ENCODE measurements at regions not wholly inside any gene's neighbourhood (a gene's known extent, or its start where the extent isn't known, plus 50 kb on each side); places are given as distances from the start of the nearest gene placed in this dataset.

DNA sequence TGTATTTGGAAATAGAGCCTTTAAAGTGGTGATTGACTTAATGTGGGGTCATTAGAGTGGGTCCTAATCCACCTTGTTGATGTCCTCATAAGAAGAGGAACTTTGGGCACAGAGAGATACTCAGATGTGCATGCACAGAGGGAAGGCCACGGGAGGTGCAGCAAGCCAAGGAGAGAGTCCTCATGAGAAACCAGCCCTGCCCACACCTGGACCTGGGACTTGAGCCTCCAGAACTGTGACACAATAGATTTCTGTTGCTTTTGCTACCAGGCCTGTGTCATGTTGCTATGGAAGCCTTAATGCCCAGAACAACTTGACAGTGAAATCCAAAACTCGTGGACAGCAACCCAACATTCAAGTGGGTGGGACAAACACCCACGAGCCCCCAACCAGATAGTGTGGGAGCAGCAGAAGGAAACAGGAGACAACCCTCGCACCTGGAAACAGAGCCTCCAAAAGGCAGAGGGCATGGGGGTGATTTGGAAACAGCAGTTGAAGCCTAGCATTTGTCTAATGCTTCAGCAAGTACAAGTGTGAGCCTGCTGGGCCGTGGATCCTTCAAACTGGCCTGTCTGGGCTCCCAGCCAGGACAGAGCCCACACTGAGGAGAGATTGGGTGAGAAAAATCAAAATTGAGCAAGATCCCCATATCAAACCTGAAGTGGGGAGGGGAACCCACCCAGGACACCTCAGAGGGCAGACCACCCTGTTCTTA, 201.0 kb upstream of the CST7 start:
- Histone ChIP-seq H3K4me3 (ENCODE audit: low read length) (no peak overlapping the region), H3K27ac (ENCODE audit: low read length) (no peak overlapping the region), H3K9ac (ENCODE audit: low read length) (no peak overlapping the region), H3K9me3 (ENCODE audit: insufficient read depth, low read length) (no peaks in the 10 kb centered on the region), H3K4me1 (ENCODE audit: low read length) (peaks cover 14% of the 10 kb centered on the region), H4K20me1 (ENCODE audit: insufficient read depth, low read length) (no peaks in the 10 kb centered on the region), H3K4me2 (ENCODE audit: low read length) (no peak overlapping the region), H2AFZ (ENCODE audit: low read depth, low read length) (no peak overlapping the region), H3K27me3 (ENCODE audit: low read depth, low read length) (no peaks in the 10 kb centered on the region), H3K79me2 (ENCODE audit: low read length) (no peaks in the 10 kb centered on the region), H3K36me3 (replicated peaks; ENCODE audit: low read depth, low read length) (no peaks in the 10 kb centered on the region)
- TF ChIP-seq EZH2phosphoT487 (IDR thresholded peaks at IDR 0.05; ENCODE audit: low read depth), result no peak
- TF ChIP-seq, protein P1, sequence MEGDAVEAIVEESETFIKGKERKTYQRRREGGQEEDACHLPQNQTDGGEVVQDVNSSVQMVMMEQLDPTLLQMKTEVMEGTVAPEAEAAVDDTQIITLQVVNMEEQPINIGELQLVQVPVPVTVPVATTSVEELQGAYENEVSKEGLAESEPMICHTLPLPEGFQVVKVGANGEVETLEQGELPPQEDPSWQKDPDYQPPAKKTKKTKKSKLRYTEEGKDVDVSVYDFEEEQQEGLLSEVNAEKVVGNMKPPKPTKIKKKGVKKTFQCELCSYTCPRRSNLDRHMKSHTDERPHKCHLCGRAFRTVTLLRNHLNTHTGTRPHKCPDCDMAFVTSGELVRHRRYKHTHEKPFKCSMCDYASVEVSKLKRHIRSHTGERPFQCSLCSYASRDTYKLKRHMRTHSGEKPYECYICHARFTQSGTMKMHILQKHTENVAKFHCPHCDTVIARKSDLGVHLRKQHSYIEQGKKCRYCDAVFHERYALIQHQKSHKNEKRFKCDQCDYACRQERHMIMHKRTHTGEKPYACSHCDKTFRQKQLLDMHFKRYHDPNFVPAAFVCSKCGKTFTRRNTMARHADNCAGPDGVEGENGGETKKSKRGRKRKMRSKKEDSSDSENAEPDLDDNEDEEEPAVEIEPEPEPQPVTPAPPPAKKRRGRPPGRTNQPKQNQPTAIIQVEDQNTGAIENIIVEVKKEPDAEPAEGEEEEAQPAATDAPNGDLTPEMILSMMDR (IDR thresholded peaks at IDR 0.05; ENCODE audit: low read depth, low read length), result no peak

- Histone ChIP-seq H3K4me3 (ENCODE audit: low read length) (no peak overlapping the region), H4K20me1 (ENCODE audit: insufficient read depth, low read length) (no peaks in the 10 kb centered on the region), H3K27me3 (ENCODE audit: low read depth, low read length) (peaks cover 1% of the 10 kb centered on the region; the same call in 1 of the 2 replicates), H3K27ac (ENCODE audit: low read length) (no peak overlapping the region), H3K9ac (ENCODE audit: low read length) (no peak overlapping the region), H2AFZ (ENCODE audit: low read depth, low read length) (no peak overlapping the region), H3K36me3 (replicated peaks; ENCODE audit: low read depth, low read length) (no peaks in the 10 kb centered on the region), H3K4me2 (ENCODE audit: low read length) (no peak overlapping the region), H3K9me3 (ENCODE audit: insufficient read depth, low read length) (no peaks in the 10 kb centered on the region), H3K4me1 (ENCODE audit: low read length) (peaks cover 3% of the 10 kb centered on the region; the same call in 1 of the 2 replicates), H3K79me2 (ENCODE audit: low read length) (no peaks in the 10 kb centered on the region)
- no peak for TF ChIP-seq EZH2phosphoT487 (IDR thresholded peaks at IDR 0.05; ENCODE audit: low read depth)
- TF ChIP-seq, protein P1 (IDR thresholded peaks at IDR 0.05; ENCODE audit: low read depth, low read length), result no peak
Observed at GRCh38 chr20:24751551-24751950, 197.5 kb upstream of the CST7 start.

DNA sequence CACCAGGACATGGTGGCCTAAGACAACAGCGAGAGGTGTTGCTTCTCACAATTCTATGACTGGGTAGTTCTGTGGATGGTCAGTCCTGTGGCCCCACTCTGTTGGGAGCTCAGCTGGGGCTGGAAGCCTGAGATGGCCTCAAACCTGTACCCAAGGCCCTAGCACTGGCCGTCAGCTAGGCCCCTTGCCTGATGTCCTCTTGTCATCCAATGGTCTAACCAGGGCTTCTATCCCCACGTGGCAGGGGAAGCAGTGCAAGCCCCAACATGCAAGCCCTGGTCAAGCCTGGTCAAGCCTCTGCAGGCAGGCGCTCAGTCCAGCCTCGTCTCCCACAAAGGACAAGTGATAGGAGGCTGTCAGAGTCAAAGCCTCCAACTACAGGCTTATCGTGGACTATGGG, 196.5 kb upstream of the CST7 start:
- H3K27ac ChIP-seq (ENCODE audit: low read length), result no peak overlapping the region
- TF ChIP-seq, protein P1 (IDR thresholded peaks at IDR 0.05; ENCODE audit: low read depth, low read length), result no peak
- TF ChIP-seq EZH2phosphoT487 (IDR thresholded peaks at IDR 0.05; ENCODE audit: low read depth), result no peak
- H3K27me3 ChIP-seq (ENCODE audit: low read depth, low read length), result peaks cover 5% of the 10 kb centered on the region
- H2AFZ ChIP-seq (ENCODE audit: low read depth, low read length), result no peak overlapping the region
- no peaks in the 10 kb centered on the region for H3K9me3 ChIP-seq (ENCODE audit: insufficient read depth, low read length)
- no peak overlapping the region for H3K9ac ChIP-seq (ENCODE audit: low read length)
- H3K79me2 ChIP-seq (ENCODE audit: low read length), result no peaks in the 10 kb centered on the region
- no peak overlapping the region for H3K4me2 ChIP-seq (ENCODE audit: low read length)
- H4K20me1 ChIP-seq (ENCODE audit: insufficient read depth, low read length), result no peaks in the 10 kb centered on the region
- H3K4me1 ChIP-seq (ENCODE audit: low read length), result peaks cover under 1% of the 10 kb centered on the region; the same call in 1 of the 2 replicates
- no peak overlapping the region for H3K4me3 ChIP-seq (ENCODE audit: low read length)
- no peaks in the 10 kb centered on the region for H3K36me3 ChIP-seq (replicated peaks; ENCODE audit: low read depth, low read length)

DNA sequence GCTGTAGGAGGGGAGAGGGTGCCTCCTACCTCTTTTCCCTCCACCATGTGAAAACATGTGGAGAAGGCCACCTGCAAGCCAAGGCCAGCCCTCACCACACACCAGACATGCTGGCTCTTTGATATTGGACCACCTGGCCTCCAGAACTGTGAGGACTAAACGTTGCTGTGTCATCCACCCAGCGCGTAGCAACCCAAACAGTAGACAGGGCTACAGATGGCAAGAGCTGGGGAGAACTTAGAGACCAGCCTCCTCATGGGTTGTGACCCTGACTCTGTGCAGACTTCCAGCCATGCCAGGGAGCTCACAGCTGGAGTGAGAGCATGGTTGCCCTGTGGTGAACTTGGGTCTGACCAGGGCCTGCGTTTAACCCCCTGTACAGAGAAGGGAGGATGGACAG, 195.9 kb upstream of the CST7 start:
- TF ChIP-seq, protein P1 (IDR thresholded peaks at IDR 0.05; ENCODE audit: low read depth, low read length), result no peak
- TF ChIP-seq EZH2phosphoT487 (IDR thresholded peaks at IDR 0.05; ENCODE audit: low read depth), result no peak
- H4K20me1 ChIP-seq (ENCODE audit: insufficient read depth, low read length), result no peaks in the 10 kb centered on the region
- no peak overlapping the region for H3K4me2 ChIP-seq (ENCODE audit: low read length)
- no peaks in the 10 kb centered on the region for H3K4me1 ChIP-seq (ENCODE audit: low read length)
- no peak overlapping the region for H3K4me3 ChIP-seq (ENCODE audit: low read length)
- H3K27me3 ChIP-seq (ENCODE audit: low read depth, low read length), result peaks cover 5% of the 10 kb centered on the region
- H3K79me2 ChIP-seq (ENCODE audit: low read length), result no peaks in the 10 kb centered on the region
- no peak overlapping the region for H3K27ac ChIP-seq (ENCODE audit: low read length)
- H3K9me3 ChIP-seq (ENCODE audit: insufficient read depth, low read length), result no peaks in the 10 kb centered on the region
- no peak overlapping the region for H3K9ac ChIP-seq (ENCODE audit: low read length)
- H3K36me3 ChIP-seq (replicated peaks; ENCODE audit: low read depth, low read length), result no peaks in the 10 kb centered on the region
- no peak overlapping the region for H2AFZ ChIP-seq (ENCODE audit: low read depth, low read length)

Measured in OCI-LY3 (cell line).